PFSK-1 (cell line): ENCODE measurements at regions not wholly inside any gene's neighbourhood (a gene's known extent, or its start where the extent isn't known, plus 50 kb on each side); places are given as distances from the start of the nearest gene placed in this dataset.

ENCODE experiments used
- POLR2AphosphoS5 ChIP-seq: IDR thresholded peaks from 2 replicates; pipeline ENCODE4 v1.6.1; 2012; ENCODE audit warnings: low read depth, mild to moderate bottlenecking, control low read depth, low read length, moderate library complexity
- SIN3A ChIP-seq: IDR thresholded peaks from 2 replicates; pipeline ENCODE4 v1.6.1; 2012; ENCODE audit warnings: mild to moderate bottlenecking, low read length, moderate library complexity, borderline replicate concordance; ENCODE audit not compliant: insufficient read depth
- TF ChIP-seq, protein P1 (sequence below), 2 experiments: IDR thresholded peaks; 2 replicates each; pipeline versions ENCODE4 v1.6.1 to v1.8.0; 2011 to 2012; ENCODE audit warnings: low read depth in 2 of 2, low read length in 2 of 2, control low read depth in 1 of 2, inconsistent platforms in 1 of 2, mild to moderate bottlenecking in 1 of 2, moderate library complexity in 1 of 2; ENCODE audit not compliant: insufficient read depth in 1 of 2

GRCh38 chr3:65081536-65081935, 393.7 kb upstream of the ADAMTS9 start:
- TF ChIP-seq, protein P1, sequence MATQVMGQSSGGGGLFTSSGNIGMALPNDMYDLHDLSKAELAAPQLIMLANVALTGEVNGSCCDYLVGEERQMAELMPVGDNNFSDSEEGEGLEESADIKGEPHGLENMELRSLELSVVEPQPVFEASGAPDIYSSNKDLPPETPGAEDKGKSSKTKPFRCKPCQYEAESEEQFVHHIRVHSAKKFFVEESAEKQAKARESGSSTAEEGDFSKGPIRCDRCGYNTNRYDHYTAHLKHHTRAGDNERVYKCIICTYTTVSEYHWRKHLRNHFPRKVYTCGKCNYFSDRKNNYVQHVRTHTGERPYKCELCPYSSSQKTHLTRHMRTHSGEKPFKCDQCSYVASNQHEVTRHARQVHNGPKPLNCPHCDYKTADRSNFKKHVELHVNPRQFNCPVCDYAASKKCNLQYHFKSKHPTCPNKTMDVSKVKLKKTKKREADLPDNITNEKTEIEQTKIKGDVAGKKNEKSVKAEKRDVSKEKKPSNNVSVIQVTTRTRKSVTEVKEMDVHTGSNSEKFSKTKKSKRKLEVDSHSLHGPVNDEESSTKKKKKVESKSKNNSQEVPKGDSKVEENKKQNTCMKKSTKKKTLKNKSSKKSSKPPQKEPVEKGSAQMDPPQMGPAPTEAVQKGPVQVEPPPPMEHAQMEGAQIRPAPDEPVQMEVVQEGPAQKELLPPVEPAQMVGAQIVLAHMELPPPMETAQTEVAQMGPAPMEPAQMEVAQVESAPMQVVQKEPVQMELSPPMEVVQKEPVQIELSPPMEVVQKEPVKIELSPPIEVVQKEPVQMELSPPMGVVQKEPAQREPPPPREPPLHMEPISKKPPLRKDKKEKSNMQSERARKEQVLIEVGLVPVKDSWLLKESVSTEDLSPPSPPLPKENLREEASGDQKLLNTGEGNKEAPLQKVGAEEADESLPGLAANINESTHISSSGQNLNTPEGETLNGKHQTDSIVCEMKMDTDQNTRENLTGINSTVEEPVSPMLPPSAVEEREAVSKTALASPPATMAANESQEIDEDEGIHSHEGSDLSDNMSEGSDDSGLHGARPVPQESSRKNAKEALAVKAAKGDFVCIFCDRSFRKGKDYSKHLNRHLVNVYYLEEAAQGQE (IDR thresholded peaks at IDR 0.05; ENCODE audit: insufficient read depth in 1 of 2, low read depth in 2 of 2, low read length in 2 of 2): no peak
- no peak for TF ChIP-seq POLR2AphosphoS5
- TF ChIP-seq SIN3A: no peak
